NT2/D1 (cell line): ENCODE measurements at regions not wholly inside any gene's neighbourhood (a gene's known extent, or its start where the extent isn't known, plus 50 kb on each side); places are given as distances from the start of the nearest gene placed in this dataset.

Source experiments
- SUZ12 ChIP-seq: IDR thresholded peaks from 2 replicates; pipeline ENCODE4 v1.6.1; 2011; ENCODE audit not compliant: insufficient read length, insufficient read depth; ENCODE audit errors: extremely low read depth
- YY1 ChIP-seq: IDR thresholded peaks from 2 replicates; pipeline ENCODE4 v1.6.1; 2011; ENCODE audit not compliant: insufficient read length, insufficient read depth
- ZNF274 ChIP-seq: IDR thresholded peaks from 2 replicates; pipeline ENCODE4 v1.6.1; 2011; ENCODE audit warnings: mild to moderate bottlenecking, low read depth, low read length

DNA sequence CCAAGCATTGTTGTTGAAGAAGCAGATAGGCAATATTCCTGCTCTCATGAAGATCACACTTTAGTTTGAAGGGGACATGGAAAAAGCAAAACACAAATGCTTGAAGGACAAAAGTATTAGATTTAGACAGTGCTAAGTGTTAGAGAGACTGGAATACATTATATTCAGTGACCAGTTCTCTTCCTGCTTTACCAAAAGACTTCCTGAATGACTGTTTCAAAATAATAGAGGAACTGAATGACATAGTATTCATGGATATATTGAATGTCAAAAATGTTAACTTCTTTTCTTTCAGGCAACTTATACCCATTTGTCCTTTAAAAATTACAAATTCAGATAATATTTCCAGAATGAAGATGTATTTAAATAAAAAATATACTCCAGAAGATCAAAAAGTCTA, 178.0 kb upstream of the IVNS1ABP start:
- no peak for TF ChIP-seq YY1
- TF ChIP-seq ZNF274 = no peak
- no peak for TF ChIP-seq SUZ12
